H1 (cell line): ENCODE measurements at regions not wholly inside any gene's neighbourhood (a gene's known extent, or its start where the extent isn't known, plus 50 kb on each side); places are given as distances from the start of the nearest gene placed in this dataset.

Experiments
- POLR2A ChIP-seq, 2 experiments: IDR thresholded peaks; 1 replicate in 1 of 2; 2 replicates in 1 of 2; pipeline ENCODE4 v1.6.1; 2011; ENCODE audit warnings: low read depth in 2 of 2, low read length in 2 of 2, mild to moderate bottlenecking in 2 of 2; ENCODE audit errors: control extremely low read depth in 1 of 2
- RAD21 ChIP-seq, 2 experiments: IDR thresholded peaks in 1 of 2; conservative IDR thresholded peaks in 1 of 2; 2 replicates each; pipeline ENCODE4 v1.6.1; 2011; ENCODE audit warnings: low read depth in 2 of 2, low read length in 2 of 2, improper control_type of control experiment in 1 of 2, inconsistent platforms in 1 of 2, mild to moderate bottlenecking in 1 of 2, moderate library complexity in 1 of 2
- RFX5 ChIP-seq: IDR thresholded peaks from 2 replicates; pipeline ENCODE4 v1.6.1; 2011; ENCODE audit warnings: low read depth, low read length, improper control_type of control experiment, borderline replicate concordance
- SIX5 ChIP-seq: IDR thresholded peaks from 2 replicates; pipeline ENCODE4 v1.6.1; 2011; ENCODE audit warnings: mild to moderate bottlenecking, low read depth, low read length
- TAF7 ChIP-seq: optimal IDR thresholded peaks from 2 replicates; pipeline ENCODE3; 2011; ENCODE audit warnings: low read depth, mild to moderate bottlenecking, inconsistent platforms, low read length, moderate library complexity, borderline replicate concordance
- ZNF274 ChIP-seq: IDR thresholded peaks from 2 replicates; pipeline ENCODE4 v1.7.0; 2012; ENCODE audit warnings: low read length, borderline replicate concordance; ENCODE audit errors: extremely low read depth

- no peak for TF ChIP-seq ZNF274
- TF ChIP-seq TAF7, result no peak
- no peak for TF ChIP-seq RFX5
- TF ChIP-seq RAD21 (IDR thresholded peaks at IDR 0.05 in 1 of 2, conservative IDR thresholded peaks at IDR 0.05 in 1 of 2; ENCODE audit: low read depth in 2 of 2, low read length in 2 of 2), result no peak
- no peak for TF ChIP-seq SIX5
- no peak for TF ChIP-seq POLR2A (IDR thresholded peaks at IDR 0.05; ENCODE audit: control extremely low read depth in 1 of 2, low read depth in 2 of 2, low read length in 2 of 2)
These were observed 811.3 kb downstream of the NLGN4X start (continued) for GRCh38 chrX:5417381-5417780.
